NOMO-1 treated with DMSO at 0.1 percent for 48 hours (cell line): ENCODE measurements at regions not wholly inside any gene's neighbourhood (a gene's known extent, or its start where the extent isn't known, plus 50 kb on each side); places are given as distances from the start of the nearest gene placed in this dataset.
"Not testable (repeated sequence)": the region's sequence is repeated elsewhere in the genome, so short reads cannot be mapped to it uniquely, and the experiment has no call there.

Source experiments
- DNase-seq: peaks from one replicate; lab custom pipeline; 2025; ENCODE audit not compliant: unreplicated experiment; lab: John Stamatoyannopoulos, UW

GRCh38 chr19:28608292-28608691 lies 604.7 kb downstream of the UQCRFS1 start:
- no peak for DNase-seq

DNA sequence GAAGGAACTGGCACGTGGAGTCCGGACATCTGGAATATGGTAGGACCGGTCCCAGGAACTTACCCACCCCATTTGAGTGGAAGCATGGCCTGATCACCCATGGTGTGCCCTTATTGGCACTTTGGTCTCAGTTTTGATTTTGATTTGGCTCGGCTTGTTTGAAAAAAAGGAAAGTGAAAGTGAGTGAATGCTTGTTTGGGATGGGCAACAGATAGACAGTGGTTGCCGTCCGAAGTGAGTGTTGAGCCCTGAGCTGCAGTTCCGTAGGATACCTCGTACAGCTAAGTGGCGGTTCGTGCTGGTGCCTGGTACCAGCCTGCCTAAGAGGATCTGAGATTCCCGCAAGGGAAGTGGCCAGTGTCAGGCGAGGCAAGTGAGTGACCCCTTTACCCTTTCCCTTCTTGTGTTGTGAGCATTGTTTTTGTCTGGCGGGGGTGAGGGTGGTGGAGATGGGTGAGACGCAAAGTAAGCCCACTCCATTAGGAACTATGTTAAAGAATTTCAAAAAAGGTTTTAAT lies 605.8 kb downstream of the UQCRFS1 start:
- DNase-seq = no peak

- no peak for DNase-seq
Measured at GRCh38 chr19:28606269-28607032, 606.5 kb downstream of the UQCRFS1 start.

DNA sequence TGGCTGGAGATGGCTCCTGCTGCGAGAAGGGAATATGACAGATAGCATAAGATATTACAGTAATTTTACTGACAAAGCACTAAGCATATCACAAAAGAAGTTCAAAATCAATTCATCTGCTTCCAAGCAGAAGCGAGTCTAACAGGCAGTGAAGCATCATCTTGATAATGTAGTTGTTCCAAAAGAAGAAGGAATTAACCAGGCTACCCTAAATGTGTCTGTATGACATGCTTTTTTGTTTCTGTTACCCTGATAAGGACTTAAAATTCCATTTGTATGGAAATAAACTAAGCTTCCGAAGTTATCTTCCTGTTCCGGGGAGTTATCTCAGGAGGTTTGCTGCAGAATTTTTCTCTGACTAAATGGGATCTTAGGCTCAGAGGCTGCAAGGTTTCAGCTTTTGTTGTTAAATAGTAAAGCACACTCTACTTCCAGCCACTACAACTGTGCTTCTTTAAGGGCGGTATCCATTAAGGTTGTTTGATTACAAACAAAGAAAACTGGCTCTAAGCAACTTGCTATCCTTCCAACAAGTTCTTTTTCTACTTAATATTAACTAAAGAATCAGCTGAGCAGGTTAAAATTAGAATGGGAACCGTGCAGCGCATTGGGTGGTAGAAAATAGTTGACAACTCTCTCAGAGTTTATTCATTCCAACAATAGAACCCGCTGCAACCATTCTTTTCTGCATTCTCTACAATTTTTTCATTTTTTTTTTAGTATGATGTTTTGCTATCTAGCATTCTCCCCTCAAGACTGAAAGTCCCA lies 607.3 kb downstream of the UQCRFS1 start:
- DNase-seq = no peak

DNA sequence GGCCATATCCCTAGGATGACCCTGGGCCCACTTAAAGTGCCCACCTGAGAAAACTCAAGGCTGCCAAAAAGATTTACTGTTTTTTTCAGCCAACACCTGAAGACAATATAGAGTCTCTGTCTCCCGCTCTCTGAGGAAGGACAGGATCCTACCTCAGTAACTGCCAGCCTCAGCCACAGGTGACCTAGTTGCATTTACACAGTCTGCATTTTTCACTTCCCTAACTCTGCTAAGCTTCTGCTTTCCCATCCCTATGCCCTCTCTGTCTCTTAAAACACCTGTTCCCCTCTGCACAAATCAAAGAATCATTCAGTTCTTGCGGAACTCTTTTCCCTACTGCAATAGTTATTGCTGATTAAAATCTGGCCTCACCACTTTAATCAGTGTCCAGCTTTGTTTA lies 609.5 kb downstream of the UQCRFS1 start:
- DNase-seq = no peak

GRCh38 chr19:28602675-28603298 lies 610.2 kb downstream of the UQCRFS1 start:
- no peak for DNase-seq

DNA sequence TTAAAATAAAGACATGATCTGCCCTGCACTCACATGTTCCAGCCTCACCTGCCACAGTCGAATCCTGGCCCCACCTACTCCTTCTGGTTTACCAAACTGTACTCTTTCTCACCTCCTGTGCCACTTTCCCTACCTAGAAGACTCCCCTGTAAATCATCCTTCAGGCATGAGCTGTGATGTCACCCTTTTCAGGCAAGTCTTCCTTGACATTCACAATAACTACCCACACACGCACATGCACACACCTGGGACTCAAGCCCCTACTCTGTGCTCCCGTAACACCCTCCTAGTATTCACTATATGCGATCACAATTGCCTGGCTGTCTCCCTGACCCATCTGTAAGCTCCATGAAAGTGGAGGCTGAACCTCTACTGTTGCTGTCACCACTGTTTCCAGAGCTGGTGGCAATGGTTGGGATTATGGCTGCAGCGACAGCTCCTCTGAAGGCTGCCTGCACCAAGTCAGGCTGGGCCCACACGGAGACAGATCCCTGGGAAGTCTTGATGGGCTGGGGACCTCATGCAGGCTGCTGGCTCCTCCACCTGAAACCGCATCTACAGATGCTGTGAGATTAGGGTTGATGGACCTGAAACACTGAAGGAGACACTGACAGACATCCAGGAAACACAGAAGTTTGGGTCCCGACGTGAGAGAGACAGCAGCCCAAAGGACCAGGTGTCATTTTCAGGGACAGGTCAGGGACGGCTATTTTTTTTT lies 611.1 kb downstream of the UQCRFS1 start:
- DNase-seq = no peak

DNA sequence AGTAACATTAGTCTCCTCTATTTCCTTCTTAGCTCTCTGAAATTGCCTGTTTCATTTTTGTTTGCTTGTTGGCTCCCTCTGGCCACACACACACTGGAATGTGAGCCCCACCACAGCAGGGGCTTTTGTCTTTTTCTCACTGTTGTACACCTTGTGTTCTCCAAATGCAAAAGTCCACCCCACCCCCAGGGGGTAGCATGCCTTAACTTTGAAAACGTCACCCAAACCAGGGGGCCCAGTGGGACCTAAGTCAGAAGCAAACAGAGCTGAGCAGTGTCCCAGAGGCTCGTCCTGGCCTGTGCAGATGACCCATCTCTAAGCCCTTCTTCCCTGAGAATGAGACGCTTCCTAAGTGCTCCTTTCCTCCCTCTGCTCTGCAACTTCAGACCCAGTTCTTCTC lies 614.1 kb downstream of the UQCRFS1 start:
- DNase-seq = no peak

GRCh38 chr19:28596561-28597071 lies 616.3 kb downstream of the UQCRFS1 start:
- no peak for DNase-seq

- DNase-seq = no peak
Measured at GRCh38 chr19:28595722-28596480, 617.0 kb downstream of the UQCRFS1 start.

DNA sequence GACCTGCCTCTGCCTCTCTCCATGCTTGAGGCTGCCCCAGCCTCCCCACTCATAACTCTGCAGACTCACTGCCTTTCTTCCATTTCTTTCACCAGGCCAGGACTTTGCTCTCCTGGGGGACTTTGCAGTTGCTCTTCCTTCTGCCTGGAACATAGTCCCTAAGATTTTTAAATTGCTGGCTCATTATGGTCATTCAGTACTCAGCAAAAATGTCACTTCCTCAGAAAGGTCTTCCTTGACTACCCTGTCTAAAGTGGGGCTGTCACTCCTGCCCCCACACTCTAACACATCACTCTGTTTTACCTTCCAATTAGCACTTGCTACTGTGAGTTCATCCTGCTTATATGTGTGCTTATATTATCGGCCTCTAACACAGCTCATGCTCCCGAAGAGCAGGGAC lies 618.2 kb downstream of the UQCRFS1 start:
- no peak for DNase-seq

DNA sequence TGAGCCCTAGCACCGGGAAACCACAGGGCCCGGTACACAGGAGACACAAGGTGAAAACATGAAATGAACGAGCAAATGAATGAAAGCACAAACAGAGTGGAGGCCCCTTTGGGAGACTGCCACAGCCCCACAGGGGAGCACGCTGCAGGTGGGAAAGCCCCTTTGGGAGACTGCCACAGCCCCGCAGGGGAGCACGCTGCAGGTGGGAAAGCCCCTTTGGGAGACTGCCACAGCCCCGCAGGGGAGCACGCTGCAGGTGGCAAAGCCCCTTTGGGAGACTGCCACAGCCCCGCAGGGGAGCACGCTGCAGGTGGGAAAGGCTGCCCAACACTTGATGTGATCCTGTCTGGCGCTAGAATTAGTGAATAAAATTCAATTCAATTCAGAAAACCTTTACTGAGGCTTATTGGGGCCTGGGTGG lies 623.0 kb downstream of the UQCRFS1 start:
- not testable (repeated sequence) for DNase-seq

DNA sequence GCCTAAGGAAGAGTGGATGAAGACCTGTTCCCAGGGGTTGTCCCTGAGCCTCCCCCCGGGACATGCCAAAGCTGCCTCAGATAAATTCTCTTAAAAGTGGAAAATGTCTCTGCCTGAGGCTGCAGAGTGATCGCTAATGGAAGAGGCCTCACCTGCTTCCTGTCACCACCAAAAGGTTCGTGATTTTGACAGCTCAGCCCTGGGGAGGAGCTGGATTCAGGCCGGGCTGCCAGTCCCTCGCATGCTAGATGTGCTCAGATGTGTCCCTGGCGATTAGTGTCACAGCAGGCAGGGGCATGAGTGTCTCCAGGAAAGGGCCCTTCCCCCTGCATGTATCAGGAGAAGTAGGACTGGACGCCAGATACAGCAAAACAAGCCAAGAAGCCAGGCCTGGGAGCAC lies 626.5 kb downstream of the UQCRFS1 start:
- DNase-seq = no peak

DNA sequence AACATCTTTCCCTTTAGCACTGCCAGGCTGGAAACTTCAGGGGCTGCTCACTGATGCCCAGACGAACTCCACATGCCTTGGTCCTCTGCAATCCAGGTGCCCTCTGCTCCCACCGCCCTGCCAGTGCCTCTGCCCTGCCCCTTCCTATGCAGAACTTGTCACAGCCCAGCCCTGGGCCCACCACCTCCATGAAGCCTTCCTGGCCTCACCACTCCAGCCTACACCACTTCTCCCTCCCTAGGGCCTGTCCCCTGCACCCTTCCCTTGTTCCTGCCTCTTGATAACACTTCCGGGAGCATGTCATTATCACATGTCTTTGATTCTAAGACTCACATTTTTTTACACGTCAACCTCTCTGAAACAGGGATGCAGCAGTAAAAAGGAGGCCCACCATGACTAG lies 627.2 kb downstream of the UQCRFS1 start:
- no peak for DNase-seq

DNA sequence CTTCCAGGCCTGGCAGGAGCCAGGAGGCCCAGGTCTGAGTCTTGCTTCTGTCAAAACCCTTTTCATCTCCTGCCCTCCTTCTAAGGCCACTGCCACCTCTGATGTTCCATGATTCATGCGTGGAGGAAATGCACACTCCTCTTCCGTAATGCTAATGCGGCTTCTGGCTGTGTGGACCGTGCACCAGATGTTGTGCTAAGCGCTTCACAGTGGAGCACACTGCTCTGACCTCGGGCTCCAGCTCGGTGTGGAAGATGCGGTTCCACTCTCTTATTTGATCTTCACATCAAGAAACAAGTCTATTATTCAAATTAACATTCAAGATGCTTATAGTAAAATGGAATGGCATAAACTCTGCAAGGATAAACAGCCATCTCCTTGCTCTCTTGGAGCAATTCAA lies 629.2 kb downstream of the UQCRFS1 start:
- DNase-seq = no peak

GRCh38 chr19:28583242-28583641 lies 629.7 kb downstream of the UQCRFS1 start:
- no peak for DNase-seq

GRCh38 chr19:28582796-28583195 lies 630.2 kb downstream of the UQCRFS1 start:
- no peak for DNase-seq

GRCh38 chr19:28582344-28582743 lies 630.6 kb downstream of the UQCRFS1 start:
- no peak for DNase-seq

GRCh38 chr19:28581468-28581770 lies 631.5 kb downstream of the UQCRFS1 start:
- DNase-seq = no peak

DNA sequence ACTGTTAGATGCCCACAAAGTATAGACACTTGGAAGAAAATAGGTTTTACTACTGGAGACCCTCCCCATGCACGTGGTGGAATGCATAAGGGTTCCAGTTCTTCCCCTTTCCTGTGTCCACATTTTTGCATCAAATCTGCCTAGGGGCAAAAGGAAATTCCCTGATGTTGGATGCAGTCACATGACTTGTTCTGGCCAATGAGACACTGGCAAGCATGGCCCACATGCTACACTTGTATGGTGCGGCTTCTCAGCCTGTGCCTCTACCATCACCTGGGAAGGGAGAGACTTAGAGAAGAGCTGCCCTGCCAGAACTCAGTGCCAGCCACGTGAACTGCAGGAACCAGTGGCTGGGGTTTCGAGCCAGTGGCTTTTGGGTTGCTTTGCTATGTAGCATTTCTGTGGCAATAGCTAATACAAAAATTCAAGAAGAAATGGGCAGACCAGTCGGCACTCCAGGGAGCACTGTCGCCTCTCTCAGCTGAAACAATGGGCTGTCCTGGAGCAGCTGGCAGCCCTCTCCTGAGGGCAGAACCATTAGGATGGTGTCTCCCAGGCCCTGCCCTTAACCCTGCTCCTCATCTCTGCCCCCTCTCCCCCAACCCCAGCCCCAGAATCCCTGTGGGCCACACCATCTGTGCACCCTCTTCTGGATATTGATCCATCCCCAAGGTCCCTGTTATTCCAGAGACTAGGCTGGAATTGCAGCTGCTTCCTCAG lies 634.0 kb downstream of the UQCRFS1 start:
- DNase-seq = no peak
